GM19043 (cell line): ENCODE measurements at regions not wholly inside any gene's neighbourhood (a gene's known extent, or its start where the extent isn't known, plus 50 kb on each side); places are given as distances from the start of the nearest gene placed in this dataset.

Experiments
- ATAC-seq: cut with Tn5 transposase; IDR thresholded peaks from one replicate; pipeline ENCODE4 v1.9.1; 2021; ENCODE audit warnings: low read depth; ENCODE audit not compliant: unreplicated experiment

- ATAC-seq, result no peak
Measured at GRCh38 chr1:184267747-184268146, 119.1 kb upstream of the C1orf21 start.

GRCh38 chr1:184270556-184270955 is 116.3 kb upstream of the C1orf21 start:
- no peak for ATAC-seq

- ATAC-seq, result no peak
Measured at GRCh38 chr1:184272175-184272866, 114.5 kb upstream of the C1orf21 start.

GRCh38 chr1:184276416-184276815 is 110.4 kb upstream of the C1orf21 start:
- no peak for ATAC-seq

- no peak for ATAC-seq
Measured at GRCh38 chr1:184279911-184280458, 106.8 kb upstream of the C1orf21 start.

GRCh38 chr1:184283999-184284398 is 102.8 kb upstream of the C1orf21 start:
- ATAC-seq, result no peak

- ATAC-seq, result no peak
Measured at GRCh38 chr1:184284900-184285299, 101.9 kb upstream of the C1orf21 start.

- no peak for ATAC-seq
Measured at GRCh38 chr1:184285401-184286087, 101.3 kb upstream of the C1orf21 start.

GRCh38 chr1:184287001-184287400 is 99.8 kb upstream of the C1orf21 start:
- no peak for ATAC-seq

GRCh38 chr1:184289825-184290550 is 96.8 kb upstream of the C1orf21 start:
- no peak for ATAC-seq

GRCh38 chr1:184291701-184292100 is 95.1 kb upstream of the C1orf21 start:
- ATAC-seq, result no peak

GRCh38 chr1:184292101-184292500 is 94.7 kb upstream of the C1orf21 start:
- no peak for ATAC-seq

- no peak for ATAC-seq
Measured at GRCh38 chr1:184294101-184294500, 92.7 kb upstream of the C1orf21 start.

GRCh38 chr1:184296466-184297243 is 90.2 kb upstream of the C1orf21 start:
- no peak for ATAC-seq

- ATAC-seq, result no peak
Measured at GRCh38 chr1:184297244-184297750, 89.5 kb upstream of the C1orf21 start.

GRCh38 chr1:184298440-184299405 is 88.1 kb upstream of the C1orf21 start:
- ATAC-seq, result no peak

- ATAC-seq, result no peak
Measured at GRCh38 chr1:184299406-184299790, 87.4 kb upstream of the C1orf21 start.

- no peak for ATAC-seq
Measured at GRCh38 chr1:184299796-184300195, 87.0 kb upstream of the C1orf21 start.

- no peak for ATAC-seq
Measured at GRCh38 chr1:184300446-184300845, 86.4 kb upstream of the C1orf21 start.
